Activated CD4-positive, alpha-beta T cell treated with anti-CD3 and anti-CD28 coated beads, Interleukin-2, amount 50 U/mL, for 24 hours (primary cell): ENCODE measurements at regions not wholly inside any gene's neighbourhood (a gene's known extent, or its start where the extent isn't known, plus 50 kb on each side); places are given as distances from the start of the nearest gene placed in this dataset.

Source experiments
- DNase-seq, 2 donors: peaks; one replicate each; pipeline ENCODE4 v3.0.0-alpha.2; 2020; ENCODE audit warnings: low read depth in 1 of 2, low spot score in 1 of 2

GRCh38 chr2:18639756-18640453, 50.5 kb upstream of the NT5C1B start:
- DNase-seq = no peak
